GM18867 (cell line): ENCODE measurements at regions not wholly inside any gene's neighbourhood (a gene's known extent, or its start where the extent isn't known, plus 50 kb on each side); places are given as distances from the start of the nearest gene placed in this dataset.
"Not testable (repeated sequence)": the region's sequence is repeated elsewhere in the genome, so short reads cannot be mapped to it uniquely, and the experiment has no call there.

Source experiments
- ATAC-seq: cut with Tn5 transposase; IDR thresholded peaks from one replicate; pipeline ENCODE4 v1.9.1; 2021; ENCODE audit warnings: mild to moderate bottlenecking, moderate library complexity; ENCODE audit not compliant: unreplicated experiment

- ATAC-seq: no peak
These were observed 141.7 kb upstream of the PFKP start for GRCh38 chr10:2925631-2926030.

GRCh38 chr10:2924431-2924830 is 142.9 kb upstream of the PFKP start:
- no peak for ATAC-seq

- no peak for ATAC-seq
These were observed 145.2 kb upstream of the PFKP start for GRCh38 chr10:2921956-2922680.

- no peak for ATAC-seq
These were observed 146.7 kb upstream of the PFKP start for GRCh38 chr10:2920637-2921036.

- ATAC-seq: no peak
These were observed 147.2 kb upstream of the PFKP start for GRCh38 chr10:2920168-2920567.

- no peak for ATAC-seq
These were observed 148.3 kb upstream of the PFKP start for GRCh38 chr10:2919016-2919415.

GRCh38 chr10:2918489-2918888 is 148.9 kb upstream of the PFKP start:
- ATAC-seq: no peak

GRCh38 chr10:2917926-2918325 is 149.4 kb upstream of the PFKP start:
- ATAC-seq: no peak

GRCh38 chr10:2915412-2915811 is 151.9 kb upstream of the PFKP start:
- ATAC-seq: no peak

- no peak for ATAC-seq
These were observed 152.6 kb upstream of the PFKP start for GRCh38 chr10:2914741-2915140.

GRCh38 chr10:2913474-2913873 is 153.9 kb upstream of the PFKP start:
- ATAC-seq: no peak

GRCh38 chr10:2910656-2911055 is 156.7 kb upstream of the PFKP start:
- ATAC-seq: no peak

- no peak for ATAC-seq
These were observed 157.4 kb upstream of the PFKP start for GRCh38 chr10:2909921-2910320.

GRCh38 chr10:2908851-2909630 is 158.3 kb upstream of the PFKP start:
- no peak for ATAC-seq

- ATAC-seq: no peak
These were observed 160.4 kb upstream of the PFKP start for GRCh38 chr10:2906974-2907373.

- no peak for ATAC-seq
These were observed 161.5 kb upstream of the PFKP start for GRCh38 chr10:2905851-2906250.

- ATAC-seq: no peak
These were observed 166.8 kb upstream of the PFKP start for GRCh38 chr10:2900530-2900929.

GRCh38 chr10:2899246-2899951 is 167.9 kb upstream of the PFKP start:
- no peak for ATAC-seq

GRCh38 chr10:2898509-2898860 is 168.9 kb upstream of the PFKP start:
- ATAC-seq: no peak

GRCh38 chr10:2897619-2898508 is 169.5 kb upstream of the PFKP start:
- no peak for ATAC-seq

- ATAC-seq: not testable (repeated sequence)
These were observed 171.0 kb upstream of the PFKP start for GRCh38 chr10:2896334-2896733.
